Aorta (tissue), 5 donors: ENCODE measurements at regions not wholly inside any gene's neighbourhood (a gene's known extent, or its start where the extent isn't known, plus 50 kb on each side); places are given as distances from the start of the nearest gene placed in this dataset.

Experiments
- ATAC-seq: fragments of 200-7000 bp; cut with Tn5 transposase; one replicate; pipeline ENCODE4 v1.9.1; 2022; ENCODE audit warnings: moderate library complexity; ENCODE audit not compliant: low FRiP score
- DNase-seq, 2 donors: peaks; one replicate each; pipeline ENCODE4 v3.0.0-alpha.2; 2020
- H3K27ac ChIP-seq, 2 donors: one replicate each; pipeline ENCODE4 v1.5.1; 2013; ENCODE audit warnings: low read length in 2 of 2, mild to moderate bottlenecking in 2 of 2, moderate library complexity in 2 of 2, control low read depth in 1 of 2, inconsistent platforms in 1 of 2, low read depth in 1 of 2
- H3K27me3 ChIP-seq, 2 donors: one replicate each; pipeline ENCODE4 v1.6.1; 2013; ENCODE audit warnings: control low read depth in 1 of 2, low read length in 1 of 2, mild to moderate bottlenecking in 1 of 2, moderate library complexity in 1 of 2; ENCODE audit not compliant: insufficient read depth in 2 of 2, control insufficient read depth in 1 of 2
- H3K36me3 ChIP-seq, 2 donors: one replicate each; pipeline ENCODE4 v1.6.1; 2013; ENCODE audit warnings: control low read depth in 1 of 2, low read length in 1 of 2, mild to moderate bottlenecking in 1 of 2; ENCODE audit not compliant: insufficient read depth in 2 of 2, control insufficient read depth in 1 of 2
- H3K4me1 ChIP-seq, 2 donors: one replicate each; pipeline ENCODE4 v1.6.1; 2013; ENCODE audit warnings: low read length in 2 of 2, control low read depth in 1 of 2, mild to moderate bottlenecking in 1 of 2, moderate library complexity in 1 of 2; ENCODE audit not compliant: insufficient read depth in 2 of 2, control insufficient read depth in 1 of 2
- H3K4me3 ChIP-seq, 2 donors: one replicate each; pipeline ENCODE4 v1.5.1; 2013; ENCODE audit warnings: low read length in 2 of 2, control low read depth in 1 of 2, mild to moderate bottlenecking in 1 of 2
- H3K9me3 ChIP-seq: one replicate; pipeline ENCODE4 v1.6.1; 2013; ENCODE audit warnings: mild to moderate bottlenecking, low read length; ENCODE audit not compliant: control insufficient read depth
- WGBS, 2 donors: extraction: QIAGEN DNeasy Blood & Tissue Kit; methylation state at CpG; one replicate each; pipeline ENCODE4 v1.1.7; 2013; 5-methylcytosine and 5-hydroxymethylcytosine counted together
- intact Hi-C, 2 donors: fragments of 100-400 bp; cut with DNase I; formaldehyde crosslinking; loops; one replicate each; pipeline versions ENCODE4 v1.14.2 to v1.15.0; 2022
- donor health status: healthy with polysubstance abuse.
- donor health status: Bipolar disorder and iron deficiency.
- donor health status: DM: no; HTN: no; CAD: no.
- donor health status: DM: no; HTN: no; CAD: no.
- donor health status: DM: yes; HTN: yes; CAD: no.

DNA sequence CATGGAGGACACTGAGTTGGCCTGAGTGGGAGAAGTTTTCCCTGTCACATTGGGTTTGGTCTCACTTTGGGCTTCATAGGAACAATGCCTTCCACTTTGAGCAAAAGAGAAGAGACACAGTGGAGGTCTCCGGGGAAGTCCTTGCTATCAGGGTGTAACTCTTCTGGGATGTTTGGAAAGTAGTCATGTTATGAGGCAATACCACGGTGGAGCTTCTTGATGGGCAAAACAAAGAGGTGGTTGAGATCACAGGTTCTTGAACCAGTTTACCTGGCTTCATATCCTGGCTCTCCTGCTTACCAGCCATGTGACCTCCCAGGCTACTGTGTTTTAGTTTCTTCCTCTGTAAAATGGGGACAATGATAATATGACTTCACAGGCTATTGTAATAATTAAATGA is 478.6 kb downstream of the SLC4A3 start:
- H3K9me3 ChIP-seq = no peaks in the 10 kb centered on the region
- no peaks in the 10 kb centered on the region for H3K36me3 ChIP-seq
- DNase-seq (no peak), ATAC-seq (no peak)
- no peak overlapping the region for H3K4me3 ChIP-seq
- no peak overlapping the region for H3K27ac ChIP-seq
- WGBS, 2 donors = 92 to 94% methylated on average over 2 of the region's 2 CpGs
- H3K27me3 ChIP-seq = no peaks in the 10 kb centered on the region
- intact Hi-C loops = no loop called here
- no peaks in the 10 kb centered on the region for H3K4me1 ChIP-seq

GRCh38 chr2:220107380-220107791 is 480.0 kb downstream of the SLC4A3 start:
- Histone ChIP-seq H3K4me3 (no peak overlapping the region), H3K9me3 (no peaks in the 10 kb centered on the region), H3K36me3 (no peaks in the 10 kb centered on the region), H3K27me3 (no peaks in the 10 kb centered on the region), H3K4me1 (no peaks in the 10 kb centered on the region), H3K27ac (no peak overlapping the region)
- no peak for ATAC-seq
- DNase-seq = no peak
- WGBS, 2 donors = 92 to 93% methylated on average over 4 of the region's 4 CpGs
- intact Hi-C loops = no loop called here

- WGBS, 2 donors = 88 to 92% methylated on average over 1 of the region's 1 CpG
- intact Hi-C loops = no loop called here
- Histone ChIP-seq H3K9me3 (peaks cover 2% of the 10 kb centered on the region), H3K4me3 (no peak overlapping the region), H3K27me3 (no peaks in the 10 kb centered on the region), H3K4me1 (no peaks in the 10 kb centered on the region), H3K27ac (no peak overlapping the region), H3K36me3 (no peaks in the 10 kb centered on the region)
- ATAC-seq (no peak), DNase-seq (no peak)
Measured at GRCh38 chr2:220114443-220114842, 487.0 kb downstream of the SLC4A3 start.

GRCh38 chr2:220117025-220117424 is 489.6 kb downstream of the SLC4A3 start:
- H3K4me3 ChIP-seq = no peak overlapping the region
- intact Hi-C loops = no loop called here
- no peak for ATAC-seq
- no peaks in the 10 kb centered on the region for H3K36me3 ChIP-seq
- no peak for DNase-seq
- 75 to 77% methylated on average over 5 of the region's 5 CpGs for WGBS, 2 donors
- H3K27me3 ChIP-seq = no peaks in the 10 kb centered on the region
- H3K27ac ChIP-seq = no peak overlapping the region
- no peaks in the 10 kb centered on the region for H3K4me1 ChIP-seq
- peaks cover 2% of the 10 kb centered on the region for H3K9me3 ChIP-seq

GRCh38 chr2:220120041-220120440 is 492.6 kb downstream of the SLC4A3 start:
- Histone ChIP-seq H3K4me1 (no peaks in the 10 kb centered on the region), H3K4me3 (no peak overlapping the region), H3K36me3 (no peaks in the 10 kb centered on the region), H3K9me3 (peaks cover 1% of the 10 kb centered on the region), H3K27ac (no peak overlapping the region), H3K27me3 (no peaks in the 10 kb centered on the region)
- DNase-seq (no peak), ATAC-seq (no peak)
- intact Hi-C loops = no loop called here
- 45 to 49% methylated on average over 2 of the region's 2 CpGs for WGBS, 2 donors

GRCh38 chr2:220123751-220124150 is 496.3 kb downstream of the SLC4A3 start:
- WGBS, 2 donors = 90 to 92% methylated on average over 2 of the region's 2 CpGs
- H3K4me1 ChIP-seq = peaks cover 2 to 3% of the 10 kb centered on the region in 2 donors
- no peak overlapping the region for H3K4me3 ChIP-seq
- no peak for ATAC-seq
- DNase-seq = no peak
- H3K27me3 ChIP-seq = no peaks in the 10 kb centered on the region
- intact Hi-C loops = no loop called here
- no peak overlapping the region for H3K27ac ChIP-seq
- H3K36me3 ChIP-seq = no peaks in the 10 kb centered on the region
- H3K9me3 ChIP-seq = no peaks in the 10 kb centered on the region

GRCh38 chr2:220125551-220125950 is 498.1 kb downstream of the SLC4A3 start:
- Histone ChIP-seq H3K27me3 (no peaks in the 10 kb centered on the region), H3K9me3 (no peaks in the 10 kb centered on the region), H3K4me3 (no peak overlapping the region), H3K36me3 (no peaks in the 10 kb centered on the region), H3K4me1 (peaks cover 2 to 3% of the 10 kb centered on the region in 2 donors), H3K27ac (no peak overlapping the region)
- WGBS, 2 donors = 95 to 97% methylated on average over 8 of the region's 8 CpGs
- DNase-seq (no peak), ATAC-seq (no peak)
- intact Hi-C loops = no loop called here

- H3K4me3 ChIP-seq = no peak overlapping the region
- H3K4me1 ChIP-seq = peaks cover 2 to 3% of the 10 kb centered on the region in 2 donors
- intact Hi-C loops = no loop called here
- H3K27ac ChIP-seq = no peak overlapping the region
- ATAC-seq = no peak
- H3K27me3 ChIP-seq = no peaks in the 10 kb centered on the region
- no peaks in the 10 kb centered on the region for H3K9me3 ChIP-seq
- H3K36me3 ChIP-seq = no peaks in the 10 kb centered on the region
- WGBS, 2 donors = 72 to 83% methylated on average over 3 of the region's 3 CpGs
- DNase-seq = no peak
Measured at GRCh38 chr2:220127311-220127710, 499.9 kb downstream of the SLC4A3 start.

GRCh38 chr2:220127876-220128275 is 500.4 kb downstream of the SLC4A3 start:
- Histone ChIP-seq H3K27ac (no peak overlapping the region), H3K36me3 (no peaks in the 10 kb centered on the region), H3K9me3 (no peaks in the 10 kb centered on the region), H3K4me3 (no peak overlapping the region), H3K4me1 (peaks cover 2 to 3% of the 10 kb centered on the region in 2 donors), H3K27me3 (no peaks in the 10 kb centered on the region)
- ATAC-seq (no peak), DNase-seq (no peak)
- intact Hi-C loops = no loop called here
- 7 to 8% methylated on average over 5 of the region's 5 CpGs for WGBS, 2 donors
